OCI-LY7 (cell line): ENCODE measurements at regions not wholly inside any gene's neighbourhood (a gene's known extent, or its start where the extent isn't known, plus 50 kb on each side); places are given as distances from the start of the nearest gene placed in this dataset.

ENCODE experiments used
- BruUV-seq: library from RNA; stranded (reverse); fragments of 400-500 nt; replicated peaks from 2 replicates; lab custom pipeline; 2021; lab: Mats Ljungman, UMichigan
- CTCF ChIA-PET: fragments of 300-600 bp; sonication (Branson Sonifier 250); formaldehyde crosslinking; loops from one replicate; lab custom pipeline; 2022; ENCODE audit warnings: antibody characterized with exemption; ENCODE audit not compliant: unreplicated experiment; lab: Charles Lee
- POLR2A ChIA-PET: fragments of 300-600 bp; sonication (Branson Sonifier 250); formaldehyde crosslinking; loops from one replicate; lab custom pipeline; 2022; ENCODE audit warnings: antibody characterized with exemption; lab: Charles Lee
- DNase-seq: peaks from one replicate; pipeline ENCODE4 v3.0.0-alpha.2; 2015; ENCODE audit warnings: low spot score
- H2AFZ ChIP-seq: fragments of 200-600 bp; sonication (generic), shearing (Covaris generic); 2 replicates; pipeline ENCODE4 v1.6.1; 2014; ENCODE audit warnings: mild to moderate bottlenecking, antibody characterized with exemption, low read length, moderate library complexity
- H3K27ac ChIP-seq: fragments of 200-600 bp; sonication (generic); 2 replicates; pipeline ENCODE4 v1.5.1; 2014; ENCODE audit warnings: mixed run types, low read depth, mild to moderate bottlenecking, moderate library complexity, low read length, inconsistent platforms; ENCODE audit not compliant: poor library complexity, severe bottlenecking
- H3K36me3 ChIP-seq: fragments of 200-600 bp; sonication (generic); 2 replicates; pipeline ENCODE4 v1.6.1; 2014; ENCODE audit warnings: mild to moderate bottlenecking, antibody characterized with exemption, low read length, moderate library complexity, mixed read lengths; ENCODE audit not compliant: insufficient read depth
- H3K4me1 ChIP-seq: fragments of 200-600 bp; sonication (generic); 2 replicates; pipeline ENCODE4 v1.5.1; 2014; ENCODE audit warnings: mild to moderate bottlenecking, low read length; ENCODE audit not compliant: insufficient read depth, poor library complexity, severe bottlenecking
- H3K4me2 ChIP-seq: fragments of 200-600 bp; sonication (generic); 2 replicates; pipeline ENCODE4 v1.6.1; 2014; ENCODE audit warnings: mild to moderate bottlenecking, low read length
- H3K4me3 ChIP-seq: fragments of 200-600 bp; sonication (generic); 2 replicates; pipeline ENCODE4 v1.5.1; 2014; ENCODE audit warnings: mild to moderate bottlenecking, low read depth, low read length; ENCODE audit not compliant: poor library complexity, severe bottlenecking
- H3K79me2 ChIP-seq: fragments of 200-600 bp; sonication (generic); 2 replicates; pipeline ENCODE4 v1.6.1; 2016; ENCODE audit warnings: low read depth, mild to moderate bottlenecking, low read length, moderate library complexity, mixed read lengths; ENCODE audit not compliant: insufficient read depth
- H3K9me2 ChIP-seq: fragments of 200-600 bp; sonication (generic); 2 replicates; pipeline ENCODE4 v1.6.1; 2016; ENCODE audit warnings: mild to moderate bottlenecking, low read length, mixed read lengths; ENCODE audit not compliant: insufficient read depth
- H3K9me3 ChIP-seq: fragments of 200-600 bp; sonication (generic); 2 replicates; pipeline ENCODE4 v1.6.1; 2014; ENCODE audit warnings: mild to moderate bottlenecking, mixed run types, low read length, mixed read lengths
- H4K20me1 ChIP-seq: fragments of 200-600 bp; sonication (generic); 2 replicates; pipeline ENCODE4 v1.6.1; 2014; ENCODE audit warnings: mild to moderate bottlenecking, antibody characterized with exemption, low read length, moderate library complexity, mixed read lengths; ENCODE audit not compliant: insufficient read depth
- EZH2phosphoT487 ChIP-seq: fragments of 200-600 bp; sonication (generic); IDR thresholded peaks from 2 replicates; pipeline ENCODE4 v1.6.1; 2018; ENCODE audit warnings: low read depth, borderline replicate concordance, mild to moderate bottlenecking, mixed run types, antibody characterized with exemption, low read length, moderate library complexity, mixed read lengths
- intact Hi-C: fragments of 100-400 bp; cut with micrococcal nuclease; formaldehyde crosslinking; loops from one replicate; pipeline ENCODE4 v1.10.0; 2022; ENCODE audit not compliant: unreplicated experiment
- TF ChIP-seq, protein P1 (sequence below): fragments of 200-600 bp; sonication (generic); conservative IDR thresholded peaks from 2 replicates; pipeline ENCODE4 v1.5.1; 2014; ENCODE audit warnings: mild to moderate bottlenecking, antibody characterized with exemption, low read length, moderate library complexity, mixed read lengths

GRCh38 chr22:47695176-47695575, 932.7 kb downstream of the TBC1D22A start:
- Histone ChIP-seq H3K9me2 (no peaks in the 10 kb centered on the region), H4K20me1 (no peaks in the 10 kb centered on the region), H2AFZ (no peak overlapping the region), H3K4me1 (no peaks in the 10 kb centered on the region), H3K27ac (no peak overlapping the region), H3K9me3 (no peaks in the 10 kb centered on the region), H3K4me2 (no peak overlapping the region), H3K4me3 (no peak overlapping the region), H3K79me2 (no peaks in the 10 kb centered on the region), H3K36me3 (no peaks in the 10 kb centered on the region)
- intact Hi-C loops, result no loop called here
- TF ChIP-seq, protein P1, sequence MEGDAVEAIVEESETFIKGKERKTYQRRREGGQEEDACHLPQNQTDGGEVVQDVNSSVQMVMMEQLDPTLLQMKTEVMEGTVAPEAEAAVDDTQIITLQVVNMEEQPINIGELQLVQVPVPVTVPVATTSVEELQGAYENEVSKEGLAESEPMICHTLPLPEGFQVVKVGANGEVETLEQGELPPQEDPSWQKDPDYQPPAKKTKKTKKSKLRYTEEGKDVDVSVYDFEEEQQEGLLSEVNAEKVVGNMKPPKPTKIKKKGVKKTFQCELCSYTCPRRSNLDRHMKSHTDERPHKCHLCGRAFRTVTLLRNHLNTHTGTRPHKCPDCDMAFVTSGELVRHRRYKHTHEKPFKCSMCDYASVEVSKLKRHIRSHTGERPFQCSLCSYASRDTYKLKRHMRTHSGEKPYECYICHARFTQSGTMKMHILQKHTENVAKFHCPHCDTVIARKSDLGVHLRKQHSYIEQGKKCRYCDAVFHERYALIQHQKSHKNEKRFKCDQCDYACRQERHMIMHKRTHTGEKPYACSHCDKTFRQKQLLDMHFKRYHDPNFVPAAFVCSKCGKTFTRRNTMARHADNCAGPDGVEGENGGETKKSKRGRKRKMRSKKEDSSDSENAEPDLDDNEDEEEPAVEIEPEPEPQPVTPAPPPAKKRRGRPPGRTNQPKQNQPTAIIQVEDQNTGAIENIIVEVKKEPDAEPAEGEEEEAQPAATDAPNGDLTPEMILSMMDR, result no peak
- TF ChIP-seq EZH2phosphoT487, result no peak
- no TSS peak for BruUV-seq
- CTCF ChIA-PET, result no interaction called here
- POLR2A ChIA-PET, result no interaction called here
- no peak for DNase-seq

- ChIA-PET CTCF (no interaction called here), POLR2A (interaction anchor here (0.9 kb wide), 1 partner anchor 17 kb away, joined by 4 read pairs; no protein-coding TSS in a partner anchor)
- no peaks in the 10 kb centered on the region for H3K9me2 ChIP-seq
- BruUV-seq, result no TSS peak
- H3K36me3 ChIP-seq, result no peaks in the 10 kb centered on the region
- no peak overlapping the region for H3K4me2 ChIP-seq
- no peak for DNase-seq
- H3K9me3 ChIP-seq, result no peaks in the 10 kb centered on the region
- no peak for TF ChIP-seq EZH2phosphoT487
- TF ChIP-seq, protein P1, result no peak
- H3K4me1 ChIP-seq, result no peaks in the 10 kb centered on the region
- H4K20me1 ChIP-seq, result no peaks in the 10 kb centered on the region
- no peaks in the 10 kb centered on the region for H3K79me2 ChIP-seq
- no peak overlapping the region for H2AFZ ChIP-seq
- no peak overlapping the region for H3K4me3 ChIP-seq
- H3K27ac ChIP-seq, result no peak overlapping the region
- intact Hi-C loops, result no loop called here
Observed at GRCh38 chr22:47694536-47695130, 932.2 kb downstream of the TBC1D22A start.

- POLR2A ChIA-PET, result no interaction called here
- BruUV-seq, result no TSS peak
Observed at GRCh38 chr22:47693606-47694005, 931.2 kb downstream of the TBC1D22A start.

More at GRCh38 chr22:47693606-47694005, 931.2 kb downstream of the TBC1D22A start:
- Histone ChIP-seq H3K27ac (no peak overlapping the region), H3K9me2 (no peaks in the 10 kb centered on the region), H3K4me3 (no peak overlapping the region), H3K36me3 (no peaks in the 10 kb centered on the region), H3K9me3 (no peaks in the 10 kb centered on the region), H4K20me1 (no peaks in the 10 kb centered on the region), H3K4me1 (no peaks in the 10 kb centered on the region), H3K4me2 (no peak overlapping the region), H3K79me2 (no peaks in the 10 kb centered on the region), H2AFZ (no peak overlapping the region)
- TF ChIP-seq, protein P1, result no peak
- TF ChIP-seq EZH2phosphoT487, result no peak
- no peak for DNase-seq
- intact Hi-C loops, result no loop called here
- CTCF ChIA-PET, result no interaction called here
